WTC11 (cell line): ENCODE measurements at regions not wholly inside any gene's neighbourhood (a gene's known extent, or its start where the extent isn't known, plus 50 kb on each side); places are given as distances from the start of the nearest gene placed in this dataset.

Experiments
- ATAC-seq: fragments of 200-7000 bp; cut with Tn5 transposase; 2 replicates; pipeline ENCODE4 v1.10.0; 2021; ENCODE audit warnings: mild to moderate bottlenecking, moderate library complexity
- CTCF ChIA-PET: fragments of 300-600 bp; sonication (Branson Sonifier 250); formaldehyde crosslinking; loops from one replicate; lab custom pipeline; 2021; ENCODE audit warnings: antibody characterized with exemption; lab: Charles Lee
- POLR2A ChIA-PET: fragments of 350-600 bp; sonication (Branson Sonifier 250); formaldehyde crosslinking; loops from one replicate; lab custom pipeline; 2021; ENCODE audit warnings: antibody characterized with exemption; lab: Charles Lee
- DNase-seq: peaks from one replicate; pipeline ENCODE4 v3.0.0; 2021; ENCODE audit warnings: low spot score
- H3K27ac Mint-ChIP-seq: 2 replicates; pipeline ENCODE4 v1.8.0; 2021; ENCODE audit warnings: mixed read lengths
- H3K27me3 Mint-ChIP-seq: 2 replicates; pipeline ENCODE4 v1.8.0; 2021; ENCODE audit warnings: low read depth, mild to moderate bottlenecking, moderate library complexity, mixed read lengths
- H3K36me3 Mint-ChIP-seq: 2 replicates; pipeline ENCODE4 v1.8.0; 2021; ENCODE audit warnings: mixed read lengths
- H3K4me1 Mint-ChIP-seq: 2 replicates; pipeline ENCODE4 v1.8.0; 2022; ENCODE audit warnings: mixed read lengths
- H3K4me3 Mint-ChIP-seq: 2 replicates; pipeline ENCODE4 v1.8.0; 2021; ENCODE audit warnings: mild to moderate bottlenecking, moderate library complexity, mixed read lengths
- H3K9me3 Mint-ChIP-seq: 2 replicates; pipeline ENCODE4 v1.8.0; 2021; ENCODE audit warnings: mixed read lengths
- CBFB ChIP-seq: sonication (generic); formaldehyde crosslinking; IDR thresholded peaks from 2 replicates; pipeline ENCODE4 v1.8.1; 2022; ENCODE audit warnings: mild to moderate bottlenecking, low read depth, missing genetic modification reagents
- HMGXB4 ChIP-seq: sonication (generic); formaldehyde crosslinking; IDR thresholded peaks from 2 replicates; pipeline ENCODE4 v1.8.1; 2023; ENCODE audit warnings: mild to moderate bottlenecking, moderate library complexity, missing genetic modification reagents
- KAT7 ChIP-seq: sonication (generic); formaldehyde crosslinking; IDR thresholded peaks from 2 replicates; pipeline ENCODE4 v1.8.1; 2023; ENCODE audit warnings: missing genetic modification reagents, mild to moderate bottlenecking, borderline replicate concordance
- MLX ChIP-seq: sonication (generic); formaldehyde crosslinking; IDR thresholded peaks from 2 replicates; pipeline ENCODE4 v1.8.1; 2023; ENCODE audit warnings: mild to moderate bottlenecking, missing genetic modification reagents, moderate library complexity
- NFATC4 ChIP-seq: fragments of 250-450 bp; sonication (Bioruptor Pico); IDR thresholded peaks from 2 replicates; pipeline ENCODE4 v1.9.0; 2021; ENCODE audit warnings: mild to moderate bottlenecking
- NFYB ChIP-seq: sonication (generic); formaldehyde crosslinking; conservative IDR thresholded peaks from 2 replicates; pipeline ENCODE4 v1.8.0; 2022; ENCODE audit warnings: low read depth, missing genetic modification reagents
- USF2 ChIP-seq: sonication (generic); formaldehyde crosslinking; IDR thresholded peaks from 2 replicates; pipeline ENCODE4 v1.8.1; 2023; ENCODE audit warnings: mild to moderate bottlenecking, missing genetic modification reagents, moderate library complexity
- ZNF121 ChIP-seq: sonication (generic); formaldehyde crosslinking; IDR thresholded peaks from 2 replicates; pipeline ENCODE4 v1.8.0; 2023; ENCODE audit warnings: missing genetic modification reagents
- ZNF219 ChIP-seq: sonication (generic); formaldehyde crosslinking; IDR thresholded peaks from 2 replicates; pipeline ENCODE4 v1.8.0; 2023; ENCODE audit warnings: missing genetic modification reagents, mild to moderate bottlenecking, borderline replicate concordance
- ZNF232 ChIP-seq: sonication (generic); formaldehyde crosslinking; IDR thresholded peaks from 2 replicates; pipeline ENCODE4 v1.8.0; 2022; ENCODE audit warnings: mild to moderate bottlenecking, missing genetic modification reagents
- ZNF263 ChIP-seq: sonication (generic); formaldehyde crosslinking; IDR thresholded peaks from 2 replicates; pipeline ENCODE4 v1.8.1; 2022; ENCODE audit warnings: low read depth, mild to moderate bottlenecking, moderate library complexity, missing genetic modification reagents
- ZNF423 ChIP-seq: fragments of 250-450 bp; sonication (Bioruptor Pico); IDR thresholded peaks from 2 replicates; pipeline ENCODE4 v2.1.2; 2022; ENCODE audit warnings: mild to moderate bottlenecking, moderate library complexity
- ZNF532 ChIP-seq: fragments of 250-450 bp; sonication (Bioruptor Pico); IDR thresholded peaks from 2 replicates; pipeline ENCODE4 v1.9.0; 2021; ENCODE audit warnings: mild to moderate bottlenecking, borderline replicate concordance
- TF ChIP-seq, protein P1 (sequence below): fragments of 250-450 bp; sonication (Bioruptor Pico); IDR thresholded peaks from 2 replicates; pipeline ENCODE4 v1.9.0; 2021; ENCODE audit warnings: mild to moderate bottlenecking
- TF ChIP-seq, protein P2 (sequence below): sonication (generic); formaldehyde crosslinking; IDR thresholded peaks from 2 replicates; pipeline ENCODE4 v1.8.0; 2022; ENCODE audit warnings: mild to moderate bottlenecking, missing genetic modification reagents
- TF ChIP-seq, protein P3 (sequence below): sonication (generic); formaldehyde crosslinking; IDR thresholded peaks from 2 replicates; pipeline ENCODE4 v1.8.1; 2022; ENCODE audit warnings: low read depth, missing genetic modification reagents, borderline replicate concordance

DNA sequence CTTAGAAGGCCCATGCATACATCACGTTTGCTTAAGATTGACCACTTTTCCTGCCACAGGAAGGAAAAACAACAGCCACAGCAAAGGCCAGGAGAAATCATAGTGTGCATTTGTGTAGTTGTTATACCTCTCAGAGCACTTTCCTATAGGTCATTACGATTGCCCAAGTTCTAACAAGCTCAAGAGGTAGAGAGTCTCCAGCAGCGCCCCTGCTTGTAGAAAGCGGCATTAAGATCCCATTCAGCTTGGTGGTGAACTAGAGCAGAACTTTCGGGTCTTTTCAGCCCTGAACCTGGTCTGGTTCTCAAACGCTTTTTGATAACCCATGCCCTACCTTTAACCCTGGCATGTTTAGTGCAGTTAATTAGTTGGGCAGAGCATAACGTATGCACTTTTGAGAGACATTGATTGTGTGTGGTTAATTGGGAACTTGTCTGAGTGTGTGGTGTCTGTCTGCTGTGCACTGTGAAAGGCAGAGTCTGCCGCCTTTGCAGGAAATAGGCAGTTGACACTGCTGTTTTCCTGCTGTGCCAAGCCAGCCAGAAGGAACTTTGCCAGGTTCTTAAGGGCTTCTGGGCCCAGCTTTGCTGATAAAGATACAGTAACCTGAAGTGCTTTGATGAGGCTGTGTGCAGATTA, 109.9 kb upstream of the CLMP start:
- TF ChIP-seq, protein P1, sequence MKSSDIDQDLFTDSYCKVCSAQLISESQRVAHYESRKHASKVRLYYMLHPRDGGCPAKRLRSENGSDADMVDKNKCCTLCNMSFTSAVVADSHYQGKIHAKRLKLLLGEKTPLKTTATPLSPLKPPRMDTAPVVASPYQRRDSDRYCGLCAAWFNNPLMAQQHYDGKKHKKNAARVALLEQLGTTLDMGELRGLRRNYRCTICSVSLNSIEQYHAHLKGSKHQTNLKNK (CRISPR knock-in tag): no peak
- TF ChIP-seq NFYB (no peak), ZNF121 (CRISPR knock-in tag) (no peak), ZNF532 (CRISPR knock-in tag) (no peak), CBFB (CRISPR knock-in tag) (no peak), KAT7 (CRISPR knock-in tag) (no peak), MLX (CRISPR knock-in tag) (no peak), ZNF219 (CRISPR knock-in tag) (no peak), ZNF423 (CRISPR knock-in tag) (no peak), HMGXB4 (CRISPR knock-in tag) (no peak), ZNF232 (no peak), NFATC4 (CRISPR knock-in tag) (no peak), USF2 (no peak), ZNF263 (CRISPR knock-in tag) (no peak)
- TF ChIP-seq, protein P2, sequence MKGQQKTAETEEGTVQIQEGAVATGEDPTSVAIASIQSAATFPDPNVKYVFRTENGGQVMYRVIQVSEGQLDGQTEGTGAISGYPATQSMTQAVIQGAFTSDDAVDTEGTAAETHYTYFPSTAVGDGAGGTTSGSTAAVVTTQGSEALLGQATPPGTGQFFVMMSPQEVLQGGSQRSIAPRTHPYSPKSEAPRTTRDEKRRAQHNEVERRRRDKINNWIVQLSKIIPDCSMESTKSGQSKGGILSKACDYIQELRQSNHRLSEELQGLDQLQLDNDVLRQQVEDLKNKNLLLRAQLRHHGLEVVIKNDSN (CRISPR knock-in tag): no peak
- TF ChIP-seq, protein P3, sequence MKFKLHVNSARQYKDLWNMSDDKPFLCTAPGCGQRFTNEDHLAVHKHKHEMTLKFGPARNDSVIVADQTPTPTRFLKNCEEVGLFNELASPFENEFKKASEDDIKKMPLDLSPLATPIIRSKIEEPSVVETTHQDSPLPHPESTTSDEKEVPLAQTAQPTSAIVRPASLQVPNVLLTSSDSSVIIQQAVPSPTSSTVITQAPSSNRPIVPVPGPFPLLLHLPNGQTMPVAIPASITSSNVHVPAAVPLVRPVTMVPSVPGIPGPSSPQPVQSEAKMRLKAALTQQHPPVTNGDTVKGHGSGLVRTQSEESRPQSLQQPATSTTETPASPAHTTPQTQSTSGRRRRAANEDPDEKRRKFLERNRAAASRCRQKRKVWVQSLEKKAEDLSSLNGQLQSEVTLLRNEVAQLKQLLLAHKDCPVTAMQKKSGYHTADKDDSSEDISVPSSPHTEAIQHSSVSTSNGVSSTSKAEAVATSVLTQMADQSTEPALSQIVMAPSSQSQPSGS (CRISPR knock-in tag): no peak
- no peaks in the 10 kb centered on the region for H3K36me3 Mint-ChIP-seq
- CTCF ChIA-PET: interaction anchor here (0.9 to 3.1 kb wide), 11 partner anchors 8 to 256 kb away, joined by 3 to 22 read pairs (median 6); no protein-coding TSS in a partner anchor
- ATAC-seq (peak; percentile 30), DNase-seq (no peak)
- H3K9me3 Mint-ChIP-seq: no peaks in the 10 kb centered on the region
- POLR2A ChIA-PET: no interaction called here
- peaks cover 36% of the 10 kb centered on the region for H3K4me1 Mint-ChIP-seq
- H3K27me3 Mint-ChIP-seq: peaks cover 27% of the 10 kb centered on the region
- no peak overlapping the region for H3K4me3 Mint-ChIP-seq
- no peak overlapping the region for H3K27ac Mint-ChIP-seq
